Left ventricle myocardium inferior (tissue), 1 donor: ENCODE measurements at regions not wholly inside any gene's neighbourhood (a gene's known extent, or its start where the extent isn't known, plus 50 kb on each side); places are given as distances from the start of the nearest gene placed in this dataset.

Experiments
- DNase-seq: peaks from one replicate; pipeline ENCODE4 v3.0.0-alpha.2; 2020
- H3K27ac ChIP-seq: fragments of 200-600 bp; replicated peaks from 2 replicates; pipeline ENCODE4 v1.8.0; 2021
- H3K27me3 ChIP-seq: fragments of 200-600 bp; 2 replicates; pipeline ENCODE4 v1.8.0; 2021; ENCODE audit warnings: low read depth
- H3K36me3 ChIP-seq: fragments of 200-600 bp; 2 replicates; pipeline ENCODE4 v1.8.0; 2021
- H3K4me1 ChIP-seq: fragments of 200-600 bp; 2 replicates; pipeline ENCODE4 v1.8.0; 2021
- H3K4me3 ChIP-seq: fragments of 200-600 bp; 2 replicates; pipeline ENCODE4 v1.8.0; 2021; ENCODE audit warnings: mild to moderate bottlenecking, moderate library complexity
- H3K9me3 ChIP-seq: fragments of 200-600 bp; replicated peaks from 2 replicates; pipeline ENCODE4 v1.8.0; 2021
- CTCF ChIP-seq: fragments of 200-600 bp; IDR thresholded peaks from 2 replicates; pipeline ENCODE4 v1.8.0; 2021; ENCODE audit warnings: antibody characterized with exemption, mild to moderate bottlenecking, borderline replicate concordance
- intact Hi-C: fragments of 100-400 bp; cut with micrococcal nuclease; formaldehyde crosslinking; loops from one replicate; pipeline ENCODE4 v1.11.0; 2022
- donor health status: DM: no; HTN: yes; CAD: no; lungs with severe emphysema.

- intact Hi-C loops = no loop called here
Observed at GRCh38 chr6:170151321-170151771, 139.5 kb downstream of the DLL1 start.

GRCh38 chr6:170150590-170150945 is 140.3 kb downstream of the DLL1 start:
- Histone ChIP-seq H3K4me3 (no peak overlapping the region), H3K27ac (peak overlapping the region; percentile 83), H3K4me1 (peaks cover 47% of the 10 kb centered on the region), H3K36me3 (no peaks in the 10 kb centered on the region), H3K9me3 (no peaks in the 10 kb centered on the region), H3K27me3 (peaks cover 4% of the 10 kb centered on the region)
- no peak for TF ChIP-seq CTCF
- DNase-seq = peak; percentile 6
- intact Hi-C loops = no loop called here

More at GRCh38 chr6:170151321-170151771, 139.5 kb downstream of the DLL1 start:
- Histone ChIP-seq H3K4me1 (peaks cover 47% of the 10 kb centered on the region), H3K4me3 (no peak overlapping the region), H3K27ac (peak overlapping the region; percentile 83), H3K27me3 (peaks cover 4% of the 10 kb centered on the region), H3K36me3 (no peaks in the 10 kb centered on the region), H3K9me3 (no peaks in the 10 kb centered on the region)
- DNase-seq = peak; percentile 6
- TF ChIP-seq CTCF = no peak

DNA sequence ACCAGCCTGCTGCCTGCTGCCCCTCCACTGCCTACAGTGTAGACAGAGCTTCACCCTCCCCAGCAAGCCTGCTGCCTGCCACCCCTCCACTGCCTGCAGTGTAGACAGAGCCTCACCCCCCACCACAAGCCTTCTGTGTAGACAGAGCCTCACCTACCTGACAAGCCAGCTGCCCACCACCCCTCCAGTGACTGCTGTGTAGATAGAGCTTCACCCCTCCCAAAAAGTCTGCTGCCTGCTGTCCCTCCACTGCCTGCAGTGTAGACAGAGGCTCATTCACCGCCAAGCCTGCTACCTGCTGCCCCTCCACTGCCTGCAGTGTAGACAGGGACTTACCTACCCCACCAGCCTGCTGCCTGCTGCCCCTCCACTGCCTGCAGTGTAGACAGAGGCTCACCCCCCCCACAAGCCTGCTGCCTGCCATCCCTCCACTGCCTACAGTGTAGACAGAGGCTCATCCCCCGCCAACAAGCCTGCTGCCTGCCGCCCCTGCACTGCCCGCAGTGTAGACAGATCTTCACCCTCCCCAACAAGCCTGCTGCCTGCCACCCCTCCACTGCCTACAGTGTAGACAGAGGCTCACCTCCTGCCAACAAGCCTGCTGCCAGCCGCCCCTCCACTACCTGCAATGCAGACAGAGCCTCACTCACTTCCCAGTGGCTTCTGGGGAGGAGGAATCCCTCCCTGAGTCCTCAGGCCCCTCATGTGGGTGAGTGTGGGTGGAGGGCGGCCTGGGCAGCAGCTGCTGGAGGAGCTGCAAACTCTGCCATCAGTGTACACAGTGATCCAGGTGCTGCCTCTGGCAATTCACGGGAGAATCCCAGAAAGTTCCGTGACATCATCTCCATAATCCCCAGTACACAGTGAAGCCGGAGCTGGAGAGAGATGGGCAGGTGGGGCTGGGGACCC is 140.9 kb downstream of the DLL1 start:
- Histone ChIP-seq H3K4me1 (peaks cover 47% of the 10 kb centered on the region), H3K4me3 (no peak overlapping the region), H3K9me3 (no peaks in the 10 kb centered on the region), H3K36me3 (no peaks in the 10 kb centered on the region), H3K27me3 (peaks cover 4% of the 10 kb centered on the region), H3K27ac (no peak overlapping the region)
- DNase-seq = peak; percentile 9
- intact Hi-C loops = no loop called here
- TF ChIP-seq CTCF = no peak

DNA sequence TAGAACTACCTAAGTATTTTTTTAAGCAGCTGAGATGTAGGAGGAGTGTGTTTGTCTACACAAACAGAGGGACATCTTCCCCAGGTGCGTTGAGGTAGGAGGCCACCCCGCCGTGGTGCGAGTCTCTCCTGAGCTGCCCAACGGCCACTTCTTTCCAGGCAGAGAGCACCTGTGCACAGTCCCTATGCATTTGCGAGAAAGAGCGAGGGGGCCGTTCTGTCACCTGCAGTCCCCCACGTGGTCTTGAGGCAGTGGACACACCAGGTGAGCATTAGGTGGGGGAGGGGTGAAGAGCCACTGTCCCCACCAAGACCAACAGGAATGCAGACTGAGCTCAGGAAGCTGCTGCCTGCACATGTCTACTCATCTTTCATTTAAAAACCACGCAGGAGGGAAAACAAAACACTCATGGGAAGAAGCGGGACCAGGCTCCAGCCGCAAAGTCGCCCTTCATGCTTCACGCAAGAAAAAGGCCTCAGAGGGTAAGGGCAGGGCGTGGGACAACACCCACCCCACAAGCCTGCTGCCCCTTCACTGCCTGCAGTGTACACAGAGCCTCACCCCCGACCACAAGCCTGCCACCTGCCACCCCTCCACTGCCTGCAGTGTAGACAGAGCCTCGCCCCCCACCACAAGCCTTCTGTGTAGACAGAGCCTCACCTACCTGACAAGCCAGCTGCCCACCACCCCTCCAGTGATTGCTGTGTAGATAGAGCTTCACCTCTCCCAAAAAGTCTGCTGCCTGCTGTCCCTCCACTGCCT is 142.0 kb downstream of the DLL1 start:
- Histone ChIP-seq H3K36me3 (no peaks in the 10 kb centered on the region), H3K4me1 (peaks cover 47% of the 10 kb centered on the region), H3K27ac (no peak overlapping the region), H3K27me3 (peaks cover 4% of the 10 kb centered on the region), H3K4me3 (no peak overlapping the region), H3K9me3 (peaks cover 6% of the 10 kb centered on the region)
- intact Hi-C loops = no loop called here
- no peak for TF ChIP-seq CTCF
- DNase-seq = no peak

DNA sequence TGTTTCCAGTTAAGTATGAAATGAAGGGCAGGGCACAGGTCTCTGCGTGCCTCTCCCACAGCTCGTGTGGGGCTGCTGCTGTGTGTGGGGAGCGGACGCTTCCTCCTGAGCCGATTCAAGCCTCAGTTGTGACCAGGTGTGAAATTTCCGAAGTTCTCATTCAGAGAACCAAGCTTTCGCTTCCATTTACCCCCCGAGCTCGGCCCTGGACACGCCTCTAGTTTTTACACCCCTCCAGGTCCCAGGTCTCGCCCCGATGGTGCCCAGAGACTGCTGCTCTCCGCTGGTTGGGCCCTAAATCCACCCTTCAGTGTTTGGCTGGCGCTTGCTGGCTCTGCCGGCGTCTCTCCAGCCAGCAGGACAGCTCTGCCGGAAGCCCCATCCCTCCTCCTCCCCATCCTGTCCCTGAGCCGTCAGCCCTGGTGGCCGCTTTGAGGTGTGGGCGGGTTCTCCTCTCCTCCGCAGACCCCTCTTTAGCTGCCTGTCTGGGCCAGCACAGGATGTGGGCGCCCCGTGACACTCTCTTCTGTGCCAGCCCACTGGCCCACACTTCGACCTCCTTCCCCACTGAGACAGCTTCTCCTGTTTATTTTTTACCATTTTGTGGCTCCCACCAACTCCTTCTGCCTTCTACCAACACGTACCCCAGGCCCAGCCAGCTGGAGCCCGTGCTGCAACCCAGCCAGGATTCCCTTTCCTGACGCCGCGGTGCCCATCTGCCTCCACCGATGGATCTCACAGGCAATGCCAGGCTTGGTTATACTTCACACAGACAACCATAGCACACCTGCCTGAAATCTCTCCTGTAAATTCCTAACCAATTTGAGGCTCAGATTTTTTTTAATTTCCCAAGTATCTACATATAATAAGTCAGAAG is 142.8 kb downstream of the DLL1 start:
- H3K4me1 ChIP-seq = peaks cover 41% of the 10 kb centered on the region
- no peak for DNase-seq

More for the DNA sequence above, 142.8 kb downstream of the DLL1 start:
- H3K4me3 ChIP-seq = peak overlapping the region; percentile 17
- H3K9me3 ChIP-seq = peaks cover 13% of the 10 kb centered on the region
- peak overlapping the region; percentile 38 for H3K27ac ChIP-seq
- intact Hi-C loops = no loop called here
- peak; percentile 15 for TF ChIP-seq CTCF
- peaks cover 4% of the 10 kb centered on the region for H3K27me3 ChIP-seq
- H3K36me3 ChIP-seq = no peaks in the 10 kb centered on the region
